GM11168 (cell line): ENCODE measurements at regions not wholly inside any gene's neighbourhood (a gene's known extent, or its start where the extent isn't known, plus 50 kb on each side); places are given as distances from the start of the nearest gene placed in this dataset.
"Not testable (repeated sequence)": the region's sequence is repeated elsewhere in the genome, so short reads cannot be mapped to it uniquely, and the experiment has no call there.

ENCODE experiments used
- in situ Hi-C: fragments of 300-500 bp; cut with MboI; formaldehyde crosslinking; loops from one replicate; pipeline ENCODE4 v1.12.0; 2022; ENCODE audit warnings: low sequenced_read_pairs; ENCODE audit not compliant: unreplicated experiment

- in situ Hi-C loops: not testable (repeated sequence)
Observed at GRCh38 chr7:156517858-156518257, 122.7 kb upstream of the RNF32 start.

GRCh38 chr7:156516791-156517378 lies 123.7 kb upstream of the RNF32 start:
- in situ Hi-C loops: no loop called here

GRCh38 chr7:156515911-156516790 lies 124.4 kb upstream of the RNF32 start:
- in situ Hi-C loops: no loop called here

GRCh38 chr7:156514851-156515250 lies 125.7 kb upstream of the RNF32 start:
- in situ Hi-C loops: no loop called here

- in situ Hi-C loops: no loop called here
Observed at GRCh38 chr7:156511426-156511825, 129.1 kb upstream of the RNF32 start.

GRCh38 chr7:156510966-156511365 lies 129.6 kb upstream of the RNF32 start:
- in situ Hi-C loops: no loop called here

DNA sequence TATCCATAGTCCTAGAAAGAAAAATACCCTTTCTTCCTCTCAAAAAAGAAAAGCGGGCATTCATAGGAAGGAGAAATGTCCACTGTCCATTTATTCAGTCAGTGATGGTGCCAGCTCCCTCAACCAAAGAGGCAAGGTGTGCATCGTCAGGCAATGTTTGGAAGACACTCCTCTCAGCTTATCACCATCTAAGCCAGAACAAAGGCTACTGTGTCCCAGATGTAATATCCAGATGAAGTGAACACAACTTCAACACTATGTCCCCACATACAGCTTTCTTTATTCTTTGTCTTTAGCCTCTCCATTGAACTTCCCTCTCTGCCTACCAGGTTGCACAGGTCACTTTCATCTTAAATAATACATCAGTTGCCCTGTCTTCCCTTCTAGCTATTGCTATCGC lies 131.4 kb upstream of the RNF32 start:
- in situ Hi-C loops: no loop called here

DNA sequence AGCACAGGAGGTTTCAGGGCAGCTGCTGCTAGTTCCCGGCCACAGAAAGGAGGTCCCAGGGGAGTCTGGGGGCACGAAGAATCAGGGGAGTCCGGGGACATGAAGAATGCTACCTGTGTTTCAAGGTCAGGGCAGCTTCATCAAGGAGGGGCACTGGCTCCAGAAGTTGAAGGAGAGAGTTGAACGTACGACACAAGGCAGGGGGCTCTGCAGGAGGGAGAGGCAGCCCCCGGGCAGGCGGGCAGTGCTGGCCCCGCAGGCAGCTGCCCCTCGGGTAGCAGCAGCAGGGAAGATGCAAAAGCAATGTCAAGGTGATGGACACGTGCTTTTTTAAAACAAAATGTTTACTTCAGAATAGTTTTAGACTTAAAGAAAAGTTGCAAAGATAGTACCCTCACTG lies 134.7 kb upstream of the RNF32 start:
- in situ Hi-C loops: no loop called here

GRCh38 chr7:156504687-156505545 lies 135.7 kb upstream of the RNF32 start:
- in situ Hi-C loops: no loop called here

DNA sequence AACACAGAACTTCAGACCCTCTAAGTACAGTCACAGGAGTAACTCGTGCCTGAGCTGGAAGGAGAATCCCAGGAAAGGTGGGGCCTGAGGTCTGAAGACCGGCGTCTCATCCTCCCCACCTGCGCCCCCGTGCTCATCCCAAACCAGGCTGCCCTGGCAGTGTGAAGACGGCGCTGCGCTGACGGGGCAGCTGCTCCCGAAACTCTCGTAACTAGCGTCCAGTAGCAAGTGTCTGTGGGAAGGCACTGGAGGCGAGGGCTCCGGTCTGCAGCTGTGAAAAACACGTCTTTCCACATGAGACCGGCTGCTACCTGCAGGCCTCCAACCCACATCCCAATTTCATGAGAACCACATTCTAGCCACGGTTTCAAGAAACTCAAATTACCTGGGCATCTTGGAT lies 136.6 kb upstream of the RNF32 start:
- in situ Hi-C loops: no loop called here

GRCh38 chr7:156503196-156503595 lies 137.4 kb upstream of the RNF32 start:
- in situ Hi-C loops: no loop called here

DNA sequence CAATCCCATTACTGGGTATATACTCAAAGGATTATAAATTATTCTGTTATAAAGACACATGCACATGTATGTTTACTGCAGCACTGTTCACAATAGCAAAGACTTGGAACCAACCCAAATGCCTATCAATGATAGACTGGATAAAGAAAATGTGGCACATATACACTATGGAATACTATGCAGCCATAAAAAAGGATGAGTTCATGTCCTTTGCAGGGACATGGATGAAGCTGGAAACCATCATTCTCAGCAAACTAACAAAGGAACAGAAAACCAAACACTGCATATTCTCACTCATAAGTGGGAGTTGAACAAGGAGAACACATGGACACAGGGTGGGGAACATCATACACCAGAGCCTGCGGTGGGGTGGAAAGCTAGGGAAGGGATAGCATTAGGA lies 138.8 kb upstream of the RNF32 start:
- in situ Hi-C loops: not testable (repeated sequence)

- in situ Hi-C loops: no loop called here
Observed at GRCh38 chr7:156499247-156499881, 141.2 kb upstream of the RNF32 start.

DNA sequence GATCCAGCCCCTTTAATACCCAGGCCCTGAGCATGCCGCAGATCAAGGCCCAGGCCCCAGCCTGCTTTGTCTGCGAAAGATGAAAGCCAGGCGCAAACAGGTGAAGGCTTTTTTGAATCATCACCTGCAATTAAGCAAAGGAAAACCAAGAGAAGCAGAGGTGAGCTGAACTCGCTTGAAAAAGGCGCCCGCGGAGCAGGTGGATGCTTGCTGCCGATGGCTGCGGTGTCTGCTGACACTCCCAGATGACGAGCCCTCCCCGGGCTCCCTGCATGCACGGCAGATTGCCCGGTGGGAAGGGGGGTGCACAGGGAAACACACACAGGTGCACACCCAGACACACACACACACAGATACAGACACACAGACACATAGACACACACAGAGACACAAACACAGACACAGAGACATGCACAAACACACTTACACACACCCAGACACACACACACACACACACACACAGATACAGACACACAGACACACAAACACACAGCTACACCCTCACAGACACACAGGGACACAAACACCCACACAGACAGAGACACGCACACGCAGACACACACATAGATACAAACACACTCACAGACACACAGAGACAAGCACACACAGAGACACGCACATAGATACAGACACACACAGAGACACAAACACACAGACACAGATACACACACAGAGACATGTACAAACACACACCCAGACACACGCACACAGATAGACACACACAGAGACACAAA lies 142.6 kb upstream of the RNF32 start:
- in situ Hi-C loops: no loop called here

DNA sequence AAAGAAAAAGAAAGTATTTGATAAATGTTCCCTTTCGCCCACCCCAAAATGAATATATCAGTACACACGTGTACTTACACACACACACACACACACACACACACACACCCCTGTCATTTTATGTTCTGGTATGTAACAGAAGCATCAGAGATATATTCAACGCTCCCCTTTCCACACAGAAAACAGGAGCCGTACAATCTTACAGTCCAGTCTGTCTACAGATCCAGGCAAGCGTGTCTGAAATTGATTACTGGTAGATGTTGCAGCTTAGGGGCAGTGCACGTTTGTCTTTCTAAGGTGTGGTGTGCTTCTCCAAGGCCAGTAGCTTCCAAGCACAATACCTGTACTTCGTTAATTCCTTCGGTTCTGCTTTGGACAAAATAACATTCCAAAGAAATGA lies 143.7 kb upstream of the RNF32 start:
- in situ Hi-C loops: no loop called here

- in situ Hi-C loops: no loop called here
Observed at GRCh38 chr7:156496363-156496769, 144.2 kb upstream of the RNF32 start.

DNA sequence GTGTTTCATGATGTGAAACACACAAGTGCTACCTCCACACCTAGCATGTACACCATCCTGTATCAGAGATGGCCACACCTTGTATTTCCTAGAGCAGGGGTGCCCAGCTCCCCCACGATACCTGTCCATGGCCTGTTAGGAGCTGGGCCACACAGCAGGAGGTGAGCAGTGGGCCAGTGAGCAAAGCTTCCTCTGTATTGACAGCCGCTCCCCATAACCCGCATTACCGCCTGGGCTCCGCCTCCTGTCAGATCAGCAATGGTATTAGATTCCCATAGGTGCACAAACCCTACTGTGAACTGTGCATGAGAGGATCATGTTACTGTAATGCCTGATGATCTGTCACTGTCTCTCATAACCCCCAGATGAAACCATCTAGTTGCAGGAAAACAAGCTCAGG lies 145.6 kb upstream of the RNF32 start:
- in situ Hi-C loops: no loop called here

GRCh38 chr7:156493942-156494341 lies 146.6 kb upstream of the RNF32 start:
- in situ Hi-C loops: no loop called here

GRCh38 chr7:156492170-156492569 lies 148.4 kb upstream of the RNF32 start:
- in situ Hi-C loops: no loop called here

GRCh38 chr7:156491435-156491834 lies 149.1 kb upstream of the RNF32 start:
- in situ Hi-C loops: no loop called here
